T-helper 17 cell (primary cell): ENCODE measurements at regions not wholly inside any gene's neighbourhood (a gene's known extent, or its start where the extent isn't known, plus 50 kb on each side); places are given as distances from the start of the nearest gene placed in this dataset.
A peak's percentile ranks its signal among the peaks of the same experiment; 100 is the strongest.

ENCODE experiments used
- ATAC-seq: fragments of 150-1000 bp; cut with Tn5 transposase; 2 replicates; pipeline ENCODE4 v1.10.0; 2021; ENCODE audit warnings: mild to moderate bottlenecking, moderate library complexity
- DNase-seq, 3 donors: peaks; one replicate each; pipeline versions ENCODE4 v3.0.0 to v3.0.0-alpha.2; 2020 to 2021
- H3K9me3 ChIP-seq: one replicate; pipeline ENCODE4 v1.7.0; 2013; ENCODE audit warnings: low read length, mild to moderate bottlenecking; ENCODE audit not compliant: control insufficient read depth, poor library complexity, severe bottlenecking
- H3K27ac Mint-ChIP-seq: one replicate; pipeline ENCODE4 v1.8.0; 2022; ENCODE audit warnings: mild to moderate bottlenecking, moderate library complexity, mixed read lengths
- H3K27me3 Mint-ChIP-seq: one replicate; pipeline ENCODE4 v1.8.0; 2022; ENCODE audit warnings: mixed read lengths
- H3K36me3 Mint-ChIP-seq: one replicate; pipeline ENCODE4 v1.8.0; 2022; ENCODE audit warnings: low read depth, mixed read lengths
- H3K4me1 Mint-ChIP-seq: one replicate; pipeline ENCODE4 v1.8.0; 2022; ENCODE audit warnings: mild to moderate bottlenecking, mixed read lengths
- H3K4me3 Mint-ChIP-seq: one replicate; pipeline ENCODE4 v1.8.0; 2022; ENCODE audit warnings: mild to moderate bottlenecking, moderate library complexity, mixed read lengths

DNA sequence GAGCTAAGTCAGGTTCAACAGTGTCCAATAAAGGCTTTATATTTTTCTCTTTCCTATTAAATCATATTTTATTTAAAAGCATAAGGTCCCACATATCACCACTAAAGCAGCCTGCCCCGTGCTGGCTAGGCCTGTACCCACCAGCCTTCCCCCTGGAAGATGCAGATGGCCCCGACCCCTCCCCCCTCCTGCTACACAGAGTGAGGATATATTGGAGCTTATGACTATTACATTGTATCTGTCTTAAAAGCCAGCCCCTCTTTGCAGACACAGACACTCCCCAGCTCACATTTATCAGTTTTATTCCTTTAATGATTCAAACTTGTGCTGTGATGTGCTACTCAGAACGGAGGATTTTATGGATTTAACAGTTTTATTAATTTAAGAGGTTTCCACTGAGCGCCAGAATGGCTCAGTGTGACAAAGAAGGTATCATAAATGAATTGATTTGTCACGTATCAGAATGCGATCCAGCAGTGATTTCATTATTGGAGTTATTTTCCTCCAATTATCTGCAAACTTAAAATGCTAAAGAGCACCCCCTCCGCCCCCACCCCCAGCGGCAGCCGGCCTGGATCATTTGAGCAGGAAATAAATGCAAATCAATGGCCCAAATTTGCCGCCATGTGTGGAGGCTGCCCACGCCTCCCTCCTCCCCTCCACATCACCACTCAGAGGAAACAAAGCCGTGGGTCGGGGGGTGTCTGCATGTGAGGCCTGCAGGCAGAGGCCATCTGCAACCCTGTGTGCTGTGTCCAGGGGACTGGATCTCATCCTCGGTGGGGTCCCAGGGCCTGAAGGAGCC lies 72.6 kb upstream of the ZMIZ1 start:
- Mint-ChIP-seq H3K36me3 (peaks cover 2% of the 10 kb centered on the region), H3K27ac (no peak overlapping the region), H3K27me3 (peaks cover 24% of the 10 kb centered on the region), H3K4me1 (peaks cover 13% of the 10 kb centered on the region), H3K4me3 (no peak overlapping the region)
- no peak for DNase-seq
- no peaks in the 10 kb centered on the region for H3K9me3 ChIP-seq
- ATAC-seq: no peak

- no peak for ATAC-seq
- Mint-ChIP-seq H3K27ac (peak overlapping the region; percentile 45), H3K4me1 (peaks cover 17% of the 10 kb centered on the region), H3K4me3 (no peak overlapping the region), H3K27me3 (peaks cover 24% of the 10 kb centered on the region), H3K36me3 (peaks cover 2% of the 10 kb centered on the region)
- DNase-seq: no peak
- H3K9me3 ChIP-seq: no peaks in the 10 kb centered on the region
These were observed 72.0 kb upstream of the ZMIZ1 start for GRCh38 chr10:78996792-78997129.

GRCh38 chr10:78997635-78998618 lies 70.8 kb upstream of the ZMIZ1 start:
- Mint-ChIP-seq H3K36me3 (peaks cover 2% of the 10 kb centered on the region), H3K27ac (peak overlapping the region; percentile 45), H3K27me3 (peaks cover 24% of the 10 kb centered on the region), H3K4me1 (peaks cover 12% of the 10 kb centered on the region), H3K4me3 (peak overlapping the region; percentile 19)
- ATAC-seq (no peak), DNase-seq (no peak)
- H3K9me3 ChIP-seq: no peaks in the 10 kb centered on the region

- Mint-ChIP-seq H3K4me3 (no peak overlapping the region), H3K36me3 (no peaks in the 10 kb centered on the region), H3K4me1 (peaks cover 9% of the 10 kb centered on the region), H3K27ac (no peak overlapping the region), H3K27me3 (peaks cover 33% of the 10 kb centered on the region)
- no peaks in the 10 kb centered on the region for H3K9me3 ChIP-seq
- ATAC-seq (no peak), DNase-seq (no peak)
These were observed 67.5 kb upstream of the ZMIZ1 start for GRCh38 chr10:79001082-79001885.

GRCh38 chr10:79002336-79002735 lies 66.4 kb upstream of the ZMIZ1 start:
- DNase-seq: no peak
- H3K9me3 ChIP-seq: no peaks in the 10 kb centered on the region
- Mint-ChIP-seq H3K4me1 (peaks cover 9% of the 10 kb centered on the region), H3K4me3 (no peak overlapping the region), H3K36me3 (no peaks in the 10 kb centered on the region), H3K27ac (no peak overlapping the region), H3K27me3 (peaks cover 28% of the 10 kb centered on the region)
- ATAC-seq: no peak

DNA sequence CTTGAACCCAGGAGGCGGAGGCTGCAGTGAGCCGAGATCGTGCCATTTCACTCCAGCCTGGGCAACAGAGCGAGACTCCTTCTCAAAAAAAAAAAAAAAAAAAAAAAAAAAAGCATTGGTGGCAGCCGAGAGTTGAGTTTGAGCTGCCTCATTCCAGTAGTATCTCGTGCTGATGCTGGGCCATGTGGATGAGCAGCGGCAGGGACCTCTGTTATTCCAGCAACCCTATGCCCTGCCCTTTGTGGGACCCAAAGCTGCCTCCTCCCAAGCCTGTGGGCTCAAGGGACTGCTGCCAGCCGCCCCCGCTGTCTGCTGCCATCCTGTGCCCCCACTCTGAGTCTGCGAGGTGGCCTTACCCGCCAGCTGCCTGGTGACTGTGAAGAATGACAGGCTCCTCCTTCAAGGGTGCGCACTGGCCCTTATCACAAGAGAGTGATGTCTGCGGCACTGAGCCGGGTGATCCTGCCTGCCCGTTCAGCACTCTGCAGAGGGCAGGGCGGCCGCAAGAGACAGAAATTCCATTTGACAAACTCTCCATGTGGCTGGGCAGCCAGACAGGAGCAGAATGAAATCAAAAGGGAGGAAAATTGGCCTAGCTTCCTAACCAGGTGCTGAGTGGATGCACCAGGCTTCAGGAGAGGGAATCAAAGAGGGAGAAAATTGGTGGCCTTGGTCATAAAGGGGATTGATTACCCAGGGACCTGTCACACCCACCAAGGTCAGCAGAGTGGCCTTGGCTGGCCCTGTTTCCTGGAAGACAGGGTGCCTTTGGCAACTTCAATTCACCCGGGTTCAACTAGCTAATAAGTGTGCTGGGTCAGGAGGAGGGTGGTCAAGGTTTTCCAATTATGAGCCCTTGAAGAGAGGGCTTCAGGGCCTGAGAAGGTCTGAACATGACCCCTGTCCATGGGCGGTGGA lies 65.3 kb upstream of the ZMIZ1 start:
- H3K4me1 Mint-ChIP-seq: peaks cover 12% of the 10 kb centered on the region
- H3K4me3 Mint-ChIP-seq: no peak overlapping the region
- DNase-seq (no peak), ATAC-seq (no peak)
- peaks cover 21% of the 10 kb centered on the region for H3K27me3 Mint-ChIP-seq
- no peaks in the 10 kb centered on the region for H3K36me3 Mint-ChIP-seq
- no peaks in the 10 kb centered on the region for H3K9me3 ChIP-seq
- no peak overlapping the region for H3K27ac Mint-ChIP-seq

- H3K27ac Mint-ChIP-seq: no peak overlapping the region
- no peaks in the 10 kb centered on the region for H3K36me3 Mint-ChIP-seq
- DNase-seq (no peak), ATAC-seq (no peak)
- peaks cover 17% of the 10 kb centered on the region for H3K27me3 Mint-ChIP-seq
- no peaks in the 10 kb centered on the region for H3K9me3 ChIP-seq
- peaks cover 13% of the 10 kb centered on the region for H3K4me1 Mint-ChIP-seq
- H3K4me3 Mint-ChIP-seq: no peak overlapping the region
These were observed 64.5 kb upstream of the ZMIZ1 start for GRCh38 chr10:79004311-79004710.

DNA sequence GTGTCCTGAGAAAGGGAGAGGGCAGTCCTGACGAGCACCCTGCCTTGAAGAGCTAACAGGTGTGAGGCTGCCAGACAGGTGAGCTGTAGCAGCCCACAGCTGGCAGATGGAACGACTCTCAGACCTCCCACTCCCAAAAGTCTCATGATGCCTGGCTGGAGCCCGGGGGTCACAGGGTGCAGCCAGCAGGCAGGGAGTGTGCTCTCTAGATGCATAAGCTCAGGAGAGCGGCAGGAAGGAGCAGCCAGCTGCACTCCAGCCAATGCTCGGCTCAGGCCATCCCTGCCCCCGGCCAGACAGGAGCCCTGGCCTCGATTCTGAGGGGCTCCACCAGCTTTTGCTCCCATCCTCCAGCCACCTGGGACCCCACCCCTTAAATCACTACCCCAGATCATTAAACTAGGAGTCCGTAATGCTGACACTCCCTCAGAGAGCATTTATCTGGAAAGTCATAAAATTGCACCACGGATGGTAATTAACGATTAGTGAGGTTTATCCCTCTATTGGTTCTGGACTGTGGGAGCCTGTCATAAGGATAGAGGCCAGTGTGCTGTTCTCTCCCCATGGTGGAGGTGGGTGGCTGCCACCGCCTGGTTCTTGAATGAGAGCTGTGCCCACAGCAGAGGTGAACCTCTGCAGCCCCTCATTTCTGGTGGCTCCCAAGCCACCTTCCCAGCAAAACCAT lies 63.5 kb upstream of the ZMIZ1 start:
- Mint-ChIP-seq H3K27me3 (peaks cover 11% of the 10 kb centered on the region), H3K4me3 (no peak overlapping the region), H3K27ac (no peak overlapping the region), H3K4me1 (peaks cover 13% of the 10 kb centered on the region), H3K36me3 (no peaks in the 10 kb centered on the region)
- DNase-seq: no peak
- H3K9me3 ChIP-seq: no peaks in the 10 kb centered on the region
- ATAC-seq: no peak

GRCh38 chr10:79007018-79007417 lies 61.7 kb upstream of the ZMIZ1 start:
- H3K9me3 ChIP-seq: no peaks in the 10 kb centered on the region
- no peak for ATAC-seq
- H3K27me3 Mint-ChIP-seq: peaks cover 9% of the 10 kb centered on the region
- no peak for DNase-seq
- H3K36me3 Mint-ChIP-seq: no peaks in the 10 kb centered on the region
- peaks cover 7% of the 10 kb centered on the region for H3K4me1 Mint-ChIP-seq
- H3K27ac Mint-ChIP-seq: no peak overlapping the region
- no peak overlapping the region for H3K4me3 Mint-ChIP-seq

- ATAC-seq (no peak), DNase-seq (no peak)
- peaks cover 9% of the 10 kb centered on the region for H3K27me3 Mint-ChIP-seq
- H3K9me3 ChIP-seq: no peaks in the 10 kb centered on the region
- no peak overlapping the region for H3K4me3 Mint-ChIP-seq
- H3K27ac Mint-ChIP-seq: no peak overlapping the region
- peaks cover 7% of the 10 kb centered on the region for H3K4me1 Mint-ChIP-seq
- H3K36me3 Mint-ChIP-seq: no peaks in the 10 kb centered on the region
These were observed 61.1 kb upstream of the ZMIZ1 start for GRCh38 chr10:79007421-79008319.

GRCh38 chr10:79009145-79009544 lies 59.6 kb upstream of the ZMIZ1 start:
- peaks cover 5% of the 10 kb centered on the region for H3K27me3 Mint-ChIP-seq
- DNase-seq (no peak), ATAC-seq (no peak)
- H3K36me3 Mint-ChIP-seq: no peaks in the 10 kb centered on the region
- H3K9me3 ChIP-seq: no peaks in the 10 kb centered on the region
- H3K27ac Mint-ChIP-seq: no peak overlapping the region
- peaks cover 11% of the 10 kb centered on the region for H3K4me1 Mint-ChIP-seq
- H3K4me3 Mint-ChIP-seq: no peak overlapping the region
